Stomach (tissue), 8 donors: ENCODE measurements at regions not wholly inside any gene's neighbourhood (a gene's known extent, or its start where the extent isn't known, plus 50 kb on each side); places are given as distances from the start of the nearest gene placed in this dataset.

Experiments used
- DNase-seq, 2 donors: peaks; one replicate each; pipeline versions ENCODE4 v3.0.0 to v3.0.0-alpha.2; 2013 to 2019
- H3K27ac ChIP-seq, 5 donors: fragments of 200-600 bp in 4 of 5; sonication (generic) in 4 of 5; one replicate each; pipeline ENCODE4 v1.5.1; 2013 to 2019; ENCODE audit warnings: mild to moderate bottlenecking in 1 of 5, moderate library complexity in 1 of 5
- H3K27me3 ChIP-seq, 3 donors: fragments of 200-600 bp; sonication (generic); one replicate each; pipeline ENCODE4 v1.5.1; 2017 to 2019; ENCODE audit warnings: mixed run types in 1 of 3
- H3K36me3 ChIP-seq, 4 donors: fragments of 200-600 bp; sonication (generic); 1 replicate in 3 of 4; 2 replicates in 1 of 4; pipeline ENCODE4 v1.5.1; 2016 to 2019
- H3K4me1 ChIP-seq, 4 donors: fragments of 200-600 bp; sonication (generic); one replicate each; pipeline ENCODE4 v1.5.1; 2016 to 2019
- H3K4me3 ChIP-seq, 4 donors: fragments of 200-600 bp; sonication (generic) in 3 of 4; one replicate each; pipeline ENCODE4 v1.5.1; 2016 to 2019; ENCODE audit warnings: mild to moderate bottlenecking in 1 of 4
- H3K9me3 ChIP-seq, 4 donors: fragments of 200-600 bp; sonication (generic); one replicate each; pipeline ENCODE4 v1.5.1; 2016 to 2019
- EP300 ChIP-seq: sonication (generic); formaldehyde crosslinking; IDR thresholded peaks from one replicate; pipeline ENCODE4 v1.6.1; 2017; ENCODE audit warnings: antibody characterized with exemption
- POLR2A ChIP-seq, 4 donors: fragments of 450-650 bp; IDR thresholded peaks; one replicate each; pipeline ENCODE4 v1.6.1; 2016; ENCODE audit warnings: antibody characterized with exemption in 4 of 4, control low read depth in 2 of 4, mild to moderate bottlenecking in 1 of 4, moderate library complexity in 1 of 4
- POLR2AphosphoS5 ChIP-seq, 3 donors: sonication (generic); formaldehyde crosslinking; IDR thresholded peaks; one replicate each; pipeline ENCODE4 v1.6.1; 2016; ENCODE audit warnings: antibody characterized with exemption in 3 of 3
- WGBS, 5 donors: extraction: QIAGEN DNeasy Blood & Tissue Kit in 3 of 5; methylation state at CpG; one replicate each; pipeline versions ENCODE4 v1.1.5 to v1.1.7; 2013 to 2018; 5-methylcytosine and 5-hydroxymethylcytosine counted together
- intact Hi-C: fragments of 100-400 bp; cut with DNase I; formaldehyde crosslinking; loops from one replicate; pipeline ENCODE4 v1.15.1; 2023; ENCODE audit warnings: low total_unique reads
- TF ChIP-seq, protein P1 (sequence below), 7 experiments: fragments of 450-650 bp in 4 of 7; fragments of 200-600 bp in 3 of 7; sonication (generic) in 3 of 7; IDR thresholded peaks; one replicate each; pipeline ENCODE4 v1.5.1; 2016 to 2019; ENCODE audit warnings: antibody characterized with exemption in 7 of 7, control low read depth in 2 of 7, mild to moderate bottlenecking in 1 of 7
- donor health status: healthy with polysubstance abuse.
- donor health status: Bipolar disorder and iron deficiency.
- donor health status: healthy.

DNA sequence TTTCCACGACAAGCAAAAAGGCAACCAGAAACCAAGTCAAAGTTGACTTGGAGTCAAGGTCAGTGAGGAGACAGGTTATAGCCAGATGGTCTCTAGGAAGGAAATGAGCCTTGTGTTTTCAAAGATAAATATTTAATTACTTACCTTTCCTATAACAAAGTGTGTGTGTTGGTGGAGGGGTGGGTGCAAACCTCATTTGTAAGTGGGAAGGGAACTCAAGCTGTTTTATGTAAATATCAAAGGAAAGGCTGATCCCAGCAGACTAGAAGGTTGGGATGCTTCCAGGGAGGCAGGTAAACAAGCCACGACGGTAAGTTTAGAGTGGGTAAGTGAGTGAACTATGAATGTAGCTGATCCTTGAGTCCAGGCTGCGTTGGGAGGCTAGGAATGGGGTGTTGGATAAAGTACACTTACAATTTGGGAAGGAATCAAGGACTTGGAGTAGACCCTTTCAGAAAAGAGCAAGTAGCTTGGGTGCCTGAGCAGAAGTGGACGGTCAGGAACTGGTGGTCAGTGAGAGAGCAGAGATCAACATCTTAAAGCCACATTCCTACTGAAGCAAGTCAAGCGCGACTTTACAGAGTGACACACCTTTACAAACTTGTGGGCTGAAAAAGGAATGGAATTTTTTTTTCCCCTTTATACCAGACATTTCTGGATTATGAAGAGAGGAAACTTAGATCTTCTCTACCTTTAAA lies 82.0 kb upstream of the TBL1XR1 start:
- 28 to 52% (median 40%) methylated on average over 7 of the region's 7 CpGs for WGBS, 5 donors
- intact Hi-C loops = no loop called here
- no peaks in the 10 kb centered on the region for H3K27me3 ChIP-seq
- H3K4me1 ChIP-seq = peaks cover 0 to 25% (median 3%) of the 10 kb centered on the region in 4 donors
- no peak overlapping the region for H3K4me3 ChIP-seq
- TF ChIP-seq, protein P1, sequence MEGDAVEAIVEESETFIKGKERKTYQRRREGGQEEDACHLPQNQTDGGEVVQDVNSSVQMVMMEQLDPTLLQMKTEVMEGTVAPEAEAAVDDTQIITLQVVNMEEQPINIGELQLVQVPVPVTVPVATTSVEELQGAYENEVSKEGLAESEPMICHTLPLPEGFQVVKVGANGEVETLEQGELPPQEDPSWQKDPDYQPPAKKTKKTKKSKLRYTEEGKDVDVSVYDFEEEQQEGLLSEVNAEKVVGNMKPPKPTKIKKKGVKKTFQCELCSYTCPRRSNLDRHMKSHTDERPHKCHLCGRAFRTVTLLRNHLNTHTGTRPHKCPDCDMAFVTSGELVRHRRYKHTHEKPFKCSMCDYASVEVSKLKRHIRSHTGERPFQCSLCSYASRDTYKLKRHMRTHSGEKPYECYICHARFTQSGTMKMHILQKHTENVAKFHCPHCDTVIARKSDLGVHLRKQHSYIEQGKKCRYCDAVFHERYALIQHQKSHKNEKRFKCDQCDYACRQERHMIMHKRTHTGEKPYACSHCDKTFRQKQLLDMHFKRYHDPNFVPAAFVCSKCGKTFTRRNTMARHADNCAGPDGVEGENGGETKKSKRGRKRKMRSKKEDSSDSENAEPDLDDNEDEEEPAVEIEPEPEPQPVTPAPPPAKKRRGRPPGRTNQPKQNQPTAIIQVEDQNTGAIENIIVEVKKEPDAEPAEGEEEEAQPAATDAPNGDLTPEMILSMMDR (IDR thresholded peaks at IDR 0.05) = no peak
- TF ChIP-seq EP300 (no peak), POLR2A (IDR thresholded peaks at IDR 0.05) (no peak), POLR2AphosphoS5 (IDR thresholded peaks at IDR 0.05) (no peak)
- peak; percentile 38 to 41 for DNase-seq
- H3K9me3 ChIP-seq = no peaks in the 10 kb centered on the region
- H3K27ac ChIP-seq = peak overlapping the region in 1 of 5 donors; percentile 66
- no peaks in the 10 kb centered on the region for H3K36me3 ChIP-seq

DNA sequence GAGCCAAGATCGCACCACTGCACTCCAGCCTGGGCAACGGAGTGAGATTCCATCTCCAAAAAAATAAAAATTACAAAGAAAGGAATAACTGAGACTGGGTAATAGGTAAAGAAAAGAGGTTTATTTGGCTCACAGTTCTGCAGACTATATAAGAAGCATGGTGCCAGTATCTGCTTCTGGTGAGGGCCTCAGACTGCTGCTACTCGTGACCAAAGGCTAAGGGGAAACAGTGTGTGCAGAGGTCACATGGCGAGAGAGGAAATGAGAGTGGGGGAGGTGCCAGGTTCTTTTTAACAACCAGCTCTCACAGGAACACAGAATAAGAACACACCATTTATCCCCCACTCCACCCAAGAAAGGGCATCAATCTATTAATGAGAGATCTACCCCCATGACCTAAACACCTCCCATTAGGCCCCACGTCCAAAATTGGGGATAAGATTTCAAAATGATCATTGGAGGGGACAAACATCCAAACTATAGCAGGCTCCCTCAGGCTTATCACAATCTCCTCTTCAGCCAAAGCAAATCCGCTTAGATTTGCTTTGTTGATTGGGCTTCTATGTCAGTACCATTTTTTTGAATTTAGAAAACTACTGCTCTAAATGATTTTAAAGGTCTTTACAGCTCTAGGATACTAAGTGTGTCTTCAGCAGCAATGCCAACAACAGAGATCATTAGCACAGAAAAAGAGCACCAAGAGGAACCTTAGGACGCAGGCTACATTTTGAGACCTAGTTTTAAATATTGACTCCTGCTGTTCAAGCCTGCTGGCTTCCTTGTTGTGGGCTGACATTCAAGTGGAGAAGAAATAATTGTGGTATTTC lies 84.2 kb upstream of the TBL1XR1 start:
- WGBS, 5 donors = 75 to 80% (median 77%) methylated on average over 7 of the region's 7 CpGs

DNA sequence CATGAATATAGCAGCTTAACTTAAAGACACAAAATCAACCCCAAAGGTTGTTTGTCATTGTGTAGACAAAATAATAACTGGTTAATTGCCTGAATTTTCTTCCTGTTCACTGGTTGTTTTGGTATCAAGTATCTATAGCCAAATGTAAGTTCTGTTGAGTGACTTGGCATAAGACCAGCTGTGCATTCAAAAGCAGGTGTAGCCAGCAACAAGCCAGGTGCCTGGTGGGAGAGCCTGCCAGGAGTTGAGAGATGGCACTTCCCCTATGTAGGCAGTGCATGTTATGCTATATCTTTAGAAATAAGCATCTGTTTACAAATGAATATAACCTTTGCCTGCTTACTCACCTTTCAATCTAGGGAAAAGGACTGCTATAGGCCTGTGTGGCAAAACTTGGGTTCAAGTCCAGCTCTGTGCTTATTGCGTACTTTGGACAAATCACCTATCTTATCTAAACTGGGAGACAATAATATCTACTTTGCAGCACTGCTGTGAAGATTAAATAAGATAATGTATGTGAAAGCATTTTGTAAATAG lies 84.9 kb upstream of the TBL1XR1 start:
- Histone ChIP-seq H3K4me3 (no peak overlapping the region), H3K27me3 (no peaks in the 10 kb centered on the region), H3K36me3 (no peaks in the 10 kb centered on the region), H3K4me1 (peaks cover 0 to 28% (median 5%) of the 10 kb centered on the region in 4 donors), H3K27ac (no peak overlapping the region), H3K9me3 (no peaks in the 10 kb centered on the region)
- peak in 1 of 2 donors; percentile 34 for DNase-seq
- WGBS, 5 donors = 44 to 81% (median 57%) methylated on average over 1 of the region's 1 CpG
- TF ChIP-seq, protein P1 (IDR thresholded peaks at IDR 0.05) = no peak
- TF ChIP-seq EP300 (no peak), POLR2A (IDR thresholded peaks at IDR 0.05) (no peak), POLR2AphosphoS5 (IDR thresholded peaks at IDR 0.05) (no peak)
- intact Hi-C loops = no loop called here

More for the DNA sequence above, 84.2 kb upstream of the TBL1XR1 start:
- DNase-seq = peak in 1 of 2 donors; percentile 34
- Histone ChIP-seq H3K36me3 (no peaks in the 10 kb centered on the region), H3K27me3 (no peaks in the 10 kb centered on the region), H3K9me3 (no peaks in the 10 kb centered on the region), H3K4me3 (no peak overlapping the region), H3K27ac (no peak overlapping the region), H3K4me1 (peaks cover 0 to 28% (median 5%) of the 10 kb centered on the region in 4 donors)
- intact Hi-C loops = no loop called here
- TF ChIP-seq POLR2AphosphoS5 (IDR thresholded peaks at IDR 0.05) (no peak), EP300 (no peak), POLR2A (IDR thresholded peaks at IDR 0.05) (no peak)
- TF ChIP-seq, protein P1 (IDR thresholded peaks at IDR 0.05) = no peak

DNA sequence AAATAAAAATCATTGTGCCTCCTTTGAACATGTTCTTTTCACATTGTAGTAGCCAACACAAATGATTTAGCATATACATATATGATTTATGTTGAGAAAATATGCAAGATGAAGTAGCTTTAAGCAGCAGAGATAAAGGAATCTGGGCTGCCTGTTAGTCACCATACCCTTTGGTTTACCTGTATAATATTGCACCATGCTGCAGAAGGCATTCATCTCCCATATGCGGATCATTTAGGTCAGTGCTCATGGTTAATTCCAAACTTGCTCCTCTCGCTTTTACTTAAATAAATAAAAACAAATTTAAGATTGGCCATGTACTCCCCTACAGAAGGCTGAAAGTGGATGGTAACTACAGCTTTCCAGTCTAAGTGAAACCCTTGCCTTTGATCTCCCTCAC lies 86.7 kb upstream of the TBL1XR1 start:
- no peaks in the 10 kb centered on the region for H3K9me3 ChIP-seq
- H3K27ac ChIP-seq = no peak overlapping the region
- DNase-seq = no peak
- peaks cover 0 to 28% (median 5%) of the 10 kb centered on the region in 4 donors for H3K4me1 ChIP-seq
- H3K36me3 ChIP-seq = no peaks in the 10 kb centered on the region
- H3K27me3 ChIP-seq = no peaks in the 10 kb centered on the region
- no peak overlapping the region for H3K4me3 ChIP-seq
- intact Hi-C loops = no loop called here
- WGBS, 5 donors = 80 to 90% (median 87%) methylated on average over 2 of the region's 2 CpGs
- no peak for TF ChIP-seq POLR2A (IDR thresholded peaks at IDR 0.05)
- TF ChIP-seq POLR2AphosphoS5 (IDR thresholded peaks at IDR 0.05) = no peak
- no peak for TF ChIP-seq EP300
- TF ChIP-seq, protein P1 (IDR thresholded peaks at IDR 0.05) = no peak
